HCT116 (cell line): ENCODE measurements at regions not wholly inside any gene's neighbourhood (a gene's known extent, or its start where the extent isn't known, plus 50 kb on each side); places are given as distances from the start of the nearest gene placed in this dataset.

Experiments
- EZH2 ChIP-seq: fragments of 200-600 bp; sonication (generic); IDR thresholded peaks from 2 replicates; pipeline ENCODE4 v1.6.1; 2017; ENCODE audit warnings: antibody characterized with exemption, mixed run types
- EZH2phosphoT487 ChIP-seq: fragments of 200-600 bp; IDR thresholded peaks from 2 replicates; pipeline ENCODE4 v1.6.1; 2018; ENCODE audit warnings: antibody characterized with exemption, borderline replicate concordance
- JUND ChIP-seq: IDR thresholded peaks from 2 replicates; pipeline ENCODE4 v1.6.1; 2012
- POLR2A ChIP-seq: IDR thresholded peaks from 2 replicates; pipeline ENCODE4 v1.7.0; 2011; ENCODE audit warnings: borderline replicate concordance; ENCODE audit not compliant: insufficient read depth, insufficient read length; ENCODE audit errors: extremely low read depth
- RAD21 ChIP-seq: IDR thresholded peaks from 2 replicates; pipeline ENCODE4 v1.6.1; 2012; ENCODE audit warnings: low read depth, mild to moderate bottlenecking
- TCF7L2 ChIP-seq: IDR thresholded peaks from 2 replicates; pipeline ENCODE4 v1.7.0; 2011; ENCODE audit warnings: borderline replicate concordance, inconsistent platforms; ENCODE audit not compliant: insufficient read depth, insufficient read length; ENCODE audit errors: extremely low read depth
- YY1 ChIP-seq: IDR thresholded peaks from 2 replicates; pipeline ENCODE4 v1.6.1; 2011; ENCODE audit warnings: low read length, low read depth, moderate library complexity, mild to moderate bottlenecking; ENCODE audit not compliant: insufficient replicate concordance; ENCODE audit errors: extremely low read depth
- TF ChIP-seq, protein P1 (sequence below): IDR thresholded peaks from 2 replicates; pipeline ENCODE4 v1.6.1; 2012; ENCODE audit warnings: low read depth
- TF ChIP-seq, protein P2 (sequence below), 3 experiments: fragments of 200-600 bp in 1 of 3; sonication (generic) in 1 of 3; IDR thresholded peaks in 2 of 3; conservative IDR thresholded peaks in 1 of 3; 2 replicates each; pipeline ENCODE4 v1.5.1; 2012 to 2017; ENCODE audit warnings: low read depth in 2 of 3, low read length in 2 of 3, antibody characterized with exemption in 1 of 3, borderline replicate concordance in 1 of 3, control low read depth in 1 of 3, mild to moderate bottlenecking in 1 of 3, mixed read lengths in 1 of 3, mixed run types in 1 of 3, moderate library complexity in 1 of 3; ENCODE audit not compliant: insufficient read depth in 1 of 3

DNA sequence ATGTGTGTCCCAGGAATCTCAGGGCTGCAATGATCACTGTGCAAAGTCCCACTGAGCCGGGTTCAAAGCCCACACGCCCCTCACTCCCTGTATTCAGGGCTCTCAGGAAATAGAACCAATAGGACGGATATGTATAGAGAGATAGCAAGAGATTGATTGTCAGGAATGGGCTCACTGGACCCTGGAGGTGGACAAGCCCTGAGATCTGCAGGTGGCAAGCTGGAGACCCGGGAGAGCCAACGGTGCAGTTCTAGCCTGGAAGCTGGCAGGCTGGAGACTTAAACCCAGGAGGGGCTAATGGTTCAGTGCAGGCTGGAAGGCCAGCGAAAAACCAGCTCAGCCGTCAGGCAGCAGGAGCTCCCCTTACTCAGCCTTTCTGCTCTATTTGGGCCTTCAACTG, 52.8 kb upstream of the ADRA2C start:
- TF ChIP-seq TCF7L2, result no peak
- no peak for TF ChIP-seq POLR2A
- no peak for TF ChIP-seq JUND
- TF ChIP-seq, protein P1, sequence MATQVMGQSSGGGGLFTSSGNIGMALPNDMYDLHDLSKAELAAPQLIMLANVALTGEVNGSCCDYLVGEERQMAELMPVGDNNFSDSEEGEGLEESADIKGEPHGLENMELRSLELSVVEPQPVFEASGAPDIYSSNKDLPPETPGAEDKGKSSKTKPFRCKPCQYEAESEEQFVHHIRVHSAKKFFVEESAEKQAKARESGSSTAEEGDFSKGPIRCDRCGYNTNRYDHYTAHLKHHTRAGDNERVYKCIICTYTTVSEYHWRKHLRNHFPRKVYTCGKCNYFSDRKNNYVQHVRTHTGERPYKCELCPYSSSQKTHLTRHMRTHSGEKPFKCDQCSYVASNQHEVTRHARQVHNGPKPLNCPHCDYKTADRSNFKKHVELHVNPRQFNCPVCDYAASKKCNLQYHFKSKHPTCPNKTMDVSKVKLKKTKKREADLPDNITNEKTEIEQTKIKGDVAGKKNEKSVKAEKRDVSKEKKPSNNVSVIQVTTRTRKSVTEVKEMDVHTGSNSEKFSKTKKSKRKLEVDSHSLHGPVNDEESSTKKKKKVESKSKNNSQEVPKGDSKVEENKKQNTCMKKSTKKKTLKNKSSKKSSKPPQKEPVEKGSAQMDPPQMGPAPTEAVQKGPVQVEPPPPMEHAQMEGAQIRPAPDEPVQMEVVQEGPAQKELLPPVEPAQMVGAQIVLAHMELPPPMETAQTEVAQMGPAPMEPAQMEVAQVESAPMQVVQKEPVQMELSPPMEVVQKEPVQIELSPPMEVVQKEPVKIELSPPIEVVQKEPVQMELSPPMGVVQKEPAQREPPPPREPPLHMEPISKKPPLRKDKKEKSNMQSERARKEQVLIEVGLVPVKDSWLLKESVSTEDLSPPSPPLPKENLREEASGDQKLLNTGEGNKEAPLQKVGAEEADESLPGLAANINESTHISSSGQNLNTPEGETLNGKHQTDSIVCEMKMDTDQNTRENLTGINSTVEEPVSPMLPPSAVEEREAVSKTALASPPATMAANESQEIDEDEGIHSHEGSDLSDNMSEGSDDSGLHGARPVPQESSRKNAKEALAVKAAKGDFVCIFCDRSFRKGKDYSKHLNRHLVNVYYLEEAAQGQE, result no peak
- TF ChIP-seq, protein P2, sequence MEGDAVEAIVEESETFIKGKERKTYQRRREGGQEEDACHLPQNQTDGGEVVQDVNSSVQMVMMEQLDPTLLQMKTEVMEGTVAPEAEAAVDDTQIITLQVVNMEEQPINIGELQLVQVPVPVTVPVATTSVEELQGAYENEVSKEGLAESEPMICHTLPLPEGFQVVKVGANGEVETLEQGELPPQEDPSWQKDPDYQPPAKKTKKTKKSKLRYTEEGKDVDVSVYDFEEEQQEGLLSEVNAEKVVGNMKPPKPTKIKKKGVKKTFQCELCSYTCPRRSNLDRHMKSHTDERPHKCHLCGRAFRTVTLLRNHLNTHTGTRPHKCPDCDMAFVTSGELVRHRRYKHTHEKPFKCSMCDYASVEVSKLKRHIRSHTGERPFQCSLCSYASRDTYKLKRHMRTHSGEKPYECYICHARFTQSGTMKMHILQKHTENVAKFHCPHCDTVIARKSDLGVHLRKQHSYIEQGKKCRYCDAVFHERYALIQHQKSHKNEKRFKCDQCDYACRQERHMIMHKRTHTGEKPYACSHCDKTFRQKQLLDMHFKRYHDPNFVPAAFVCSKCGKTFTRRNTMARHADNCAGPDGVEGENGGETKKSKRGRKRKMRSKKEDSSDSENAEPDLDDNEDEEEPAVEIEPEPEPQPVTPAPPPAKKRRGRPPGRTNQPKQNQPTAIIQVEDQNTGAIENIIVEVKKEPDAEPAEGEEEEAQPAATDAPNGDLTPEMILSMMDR (IDR thresholded peaks at IDR 0.05 in 2 of 3, conservative IDR thresholded peaks at IDR 0.05 in 1 of 3; ENCODE audit: borderline replicate concordance in 1 of 3, insufficient read depth in 1 of 3, low read depth in 2 of 3, low read length in 2 of 3), result no peak
- no peak for TF ChIP-seq EZH2phosphoT487
- no peak for TF ChIP-seq EZH2
- TF ChIP-seq RAD21, result no peak
- no peak for TF ChIP-seq YY1
